ENCODE measurements at regions not wholly inside any gene's neighbourhood (a gene's known extent, or its start where the extent isn't known, plus 50 kb on each side); places are given as distances from the start of the nearest gene placed in this dataset.

DNA sequence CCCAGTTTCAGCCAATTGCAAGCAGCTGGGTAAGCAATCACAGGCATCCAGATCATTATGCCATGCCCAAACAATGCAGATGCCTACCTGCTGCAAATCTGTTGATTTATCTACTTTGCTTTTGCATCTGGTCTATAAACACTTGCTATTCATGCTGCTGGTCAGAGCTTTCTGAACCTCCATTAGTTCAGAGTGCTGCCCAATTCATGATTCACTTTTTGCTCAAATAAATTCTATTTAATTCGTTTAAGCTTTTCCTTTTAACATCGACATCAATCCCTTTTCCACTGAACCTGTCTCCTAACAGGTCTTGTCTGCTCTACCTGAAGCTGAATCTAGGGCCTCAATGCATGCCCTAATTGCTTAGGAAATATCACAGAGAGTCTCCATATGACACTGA is 99.4 kb upstream of the C1orf87 start:
- no peak overlapping the region for H3K4me3 ChIP-seq (ENCODE audit: low read depth in 1 of 2, low read length in 1 of 2)
- H3K9me3 ChIP-seq: no peaks in the 10 kb centered on the region
- no peaks in the 10 kb centered on the region for H3K27me3 ChIP-seq
- H3K4me1 ChIP-seq (ENCODE audit: control insufficient read depth in 1 of 2, insufficient read depth in 1 of 2, low read depth in 1 of 2, low read length in 1 of 2): no peaks in the 10 kb centered on the region
- no peaks in the 10 kb centered on the region for H3K36me3 ChIP-seq
- no peak overlapping the region for H3K27ac ChIP-seq
- TF ChIP-seq, protein P1, sequence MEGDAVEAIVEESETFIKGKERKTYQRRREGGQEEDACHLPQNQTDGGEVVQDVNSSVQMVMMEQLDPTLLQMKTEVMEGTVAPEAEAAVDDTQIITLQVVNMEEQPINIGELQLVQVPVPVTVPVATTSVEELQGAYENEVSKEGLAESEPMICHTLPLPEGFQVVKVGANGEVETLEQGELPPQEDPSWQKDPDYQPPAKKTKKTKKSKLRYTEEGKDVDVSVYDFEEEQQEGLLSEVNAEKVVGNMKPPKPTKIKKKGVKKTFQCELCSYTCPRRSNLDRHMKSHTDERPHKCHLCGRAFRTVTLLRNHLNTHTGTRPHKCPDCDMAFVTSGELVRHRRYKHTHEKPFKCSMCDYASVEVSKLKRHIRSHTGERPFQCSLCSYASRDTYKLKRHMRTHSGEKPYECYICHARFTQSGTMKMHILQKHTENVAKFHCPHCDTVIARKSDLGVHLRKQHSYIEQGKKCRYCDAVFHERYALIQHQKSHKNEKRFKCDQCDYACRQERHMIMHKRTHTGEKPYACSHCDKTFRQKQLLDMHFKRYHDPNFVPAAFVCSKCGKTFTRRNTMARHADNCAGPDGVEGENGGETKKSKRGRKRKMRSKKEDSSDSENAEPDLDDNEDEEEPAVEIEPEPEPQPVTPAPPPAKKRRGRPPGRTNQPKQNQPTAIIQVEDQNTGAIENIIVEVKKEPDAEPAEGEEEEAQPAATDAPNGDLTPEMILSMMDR (IDR thresholded peaks at IDR 0.05): no peak

DNA sequence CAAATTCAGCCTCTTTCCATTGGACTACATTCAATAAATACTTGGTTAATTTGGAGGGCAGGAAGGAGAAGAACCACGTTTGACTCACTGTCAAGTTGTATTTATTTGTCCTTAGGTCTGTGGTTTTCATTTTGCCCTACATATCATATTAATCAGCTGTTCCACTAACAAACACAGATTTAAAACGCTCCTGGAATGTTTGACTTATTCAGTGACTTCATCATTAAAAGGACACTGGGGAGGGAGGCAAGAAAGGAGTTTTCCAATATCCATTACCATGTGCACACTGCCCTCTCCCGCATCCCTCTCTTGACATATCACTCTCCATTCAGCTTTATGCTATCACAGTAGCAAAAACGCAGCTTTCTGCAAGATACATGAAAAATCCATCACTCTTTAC is 98.2 kb upstream of the C1orf87 start:
- TF ChIP-seq, protein P1 (IDR thresholded peaks at IDR 0.05): no peak

DNA sequence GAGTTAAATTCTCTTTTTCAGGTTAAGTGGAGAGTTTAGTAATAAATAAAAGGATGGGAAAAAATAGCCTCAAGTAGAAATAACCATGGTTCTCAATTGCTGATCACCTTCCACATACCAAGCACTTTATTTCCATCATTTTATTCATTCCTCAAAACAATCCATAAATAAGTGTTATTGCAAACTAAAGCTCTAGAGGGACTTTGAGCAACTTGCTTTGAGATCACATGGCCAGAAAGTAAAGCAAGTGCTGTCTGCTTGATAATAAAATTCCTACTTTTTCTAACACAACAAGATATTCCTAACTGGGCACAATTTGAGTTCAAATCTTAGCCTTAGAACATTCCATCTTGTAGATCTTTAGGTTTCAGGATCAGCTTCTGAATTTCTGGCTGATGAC is 97.1 kb upstream of the C1orf87 start:
- no peak overlapping the region for H3K27ac ChIP-seq
- no peaks in the 10 kb centered on the region for H3K4me1 ChIP-seq (ENCODE audit: control insufficient read depth in 1 of 2, insufficient read depth in 1 of 2, low read depth in 1 of 2, low read length in 1 of 2)
- no peak overlapping the region for H3K4me3 ChIP-seq (ENCODE audit: low read depth in 1 of 2, low read length in 1 of 2)
- H3K27me3 ChIP-seq: no peaks in the 10 kb centered on the region
- no peaks in the 10 kb centered on the region for H3K36me3 ChIP-seq
- H3K9me3 ChIP-seq: no peaks in the 10 kb centered on the region
- TF ChIP-seq, protein P1 (IDR thresholded peaks at IDR 0.05): no peak

More for the DNA sequence above, 98.2 kb upstream of the C1orf87 start:
- H3K9me3 ChIP-seq: no peaks in the 10 kb centered on the region
- no peak overlapping the region for H3K27ac ChIP-seq
- H3K4me3 ChIP-seq (ENCODE audit: low read depth in 1 of 2, low read length in 1 of 2): no peak overlapping the region
- H3K36me3 ChIP-seq: no peaks in the 10 kb centered on the region
- no peaks in the 10 kb centered on the region for H3K4me1 ChIP-seq (ENCODE audit: control insufficient read depth in 1 of 2, insufficient read depth in 1 of 2, low read depth in 1 of 2, low read length in 1 of 2)
- H3K27me3 ChIP-seq: no peaks in the 10 kb centered on the region

DNA sequence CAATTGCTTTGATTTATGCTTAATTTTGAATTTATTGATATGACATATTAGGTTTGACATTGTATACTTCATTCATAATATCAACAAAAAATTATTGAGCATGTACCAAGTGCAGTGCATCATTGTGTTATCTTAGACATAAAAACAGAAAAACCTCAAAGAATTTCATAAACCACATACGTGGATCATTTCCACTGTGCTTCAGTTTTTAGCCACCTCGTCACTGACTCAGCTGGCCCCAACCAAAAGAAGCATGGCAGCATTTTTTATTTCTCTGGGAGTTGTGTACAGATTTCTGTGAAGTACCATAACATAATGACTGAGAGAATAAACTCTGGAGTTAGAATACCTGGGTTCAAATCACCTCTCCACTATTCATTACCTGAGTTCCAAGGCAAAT is 95.6 kb upstream of the C1orf87 start:
- H3K4me3 ChIP-seq (ENCODE audit: low read depth in 1 of 2, low read length in 1 of 2): no peak overlapping the region
- H3K27ac ChIP-seq: no peak overlapping the region
- H3K36me3 ChIP-seq: no peaks in the 10 kb centered on the region
- no peaks in the 10 kb centered on the region for H3K27me3 ChIP-seq
- H3K4me1 ChIP-seq (ENCODE audit: control insufficient read depth in 1 of 2, insufficient read depth in 1 of 2, low read depth in 1 of 2, low read length in 1 of 2): no peaks in the 10 kb centered on the region
- H3K9me3 ChIP-seq: no peaks in the 10 kb centered on the region
- TF ChIP-seq, protein P1 (IDR thresholded peaks at IDR 0.05): no peak

DNA sequence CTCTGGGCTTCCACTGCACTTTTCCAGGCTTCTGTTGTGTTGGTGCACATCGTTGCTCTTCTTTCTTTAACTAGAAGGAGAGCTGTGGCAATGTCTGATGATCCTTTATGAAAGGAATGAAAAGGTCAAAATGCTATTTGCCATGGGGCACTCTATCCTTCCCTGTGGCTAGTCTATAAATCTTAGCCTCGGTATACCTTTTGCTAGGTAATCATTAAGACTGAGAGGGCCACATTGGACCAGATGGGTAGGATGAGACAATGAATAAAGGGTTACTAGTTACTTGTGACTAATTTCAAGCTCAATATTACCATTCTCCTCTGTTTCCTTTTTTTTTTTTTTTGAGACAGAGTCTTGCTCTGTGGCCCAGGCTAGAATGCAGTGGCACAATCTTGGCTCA is 89.4 kb upstream of the C1orf87 start:
- H3K27ac ChIP-seq: no peak overlapping the region
- no peak overlapping the region for H3K4me3 ChIP-seq (ENCODE audit: low read depth in 1 of 2, low read length in 1 of 2)
- no peaks in the 10 kb centered on the region for H3K36me3 ChIP-seq
- TF ChIP-seq, protein P1 (IDR thresholded peaks at IDR 0.05): no peak
- H3K9me3 ChIP-seq: no peaks in the 10 kb centered on the region
- no peaks in the 10 kb centered on the region for H3K4me1 ChIP-seq (ENCODE audit: control insufficient read depth in 1 of 2, insufficient read depth in 1 of 2, low read depth in 1 of 2, low read length in 1 of 2)
- no peaks in the 10 kb centered on the region for H3K27me3 ChIP-seq

DNA sequence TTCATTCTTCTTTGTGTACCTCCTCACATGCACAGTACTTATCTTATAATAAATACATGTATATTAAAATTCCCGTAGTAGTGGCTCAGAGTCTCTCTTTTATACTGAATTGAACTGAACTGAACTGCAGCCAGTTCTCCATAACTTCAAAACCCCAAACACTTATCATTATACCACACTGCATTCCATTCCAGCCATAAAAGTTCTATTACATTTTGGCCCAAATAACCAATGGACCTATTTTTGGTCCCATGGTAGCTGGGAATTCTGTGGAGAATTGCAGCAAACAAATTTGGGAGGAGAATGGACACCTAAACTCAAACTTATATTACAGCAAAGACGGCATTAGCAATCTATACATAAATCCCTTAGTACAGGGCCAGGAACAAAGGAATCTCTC is 86.6 kb upstream of the C1orf87 start:
- TF ChIP-seq, protein P1 (IDR thresholded peaks at IDR 0.05): no peak
- no peaks in the 10 kb centered on the region for H3K4me1 ChIP-seq (ENCODE audit: control insufficient read depth in 1 of 2, insufficient read depth in 1 of 2, low read depth in 1 of 2, low read length in 1 of 2)
- H3K27ac ChIP-seq: no peak overlapping the region
- H3K4me3 ChIP-seq (ENCODE audit: low read depth in 1 of 2, low read length in 1 of 2): no peak overlapping the region
- H3K36me3 ChIP-seq: no peaks in the 10 kb centered on the region
- H3K27me3 ChIP-seq: no peaks in the 10 kb centered on the region
- H3K9me3 ChIP-seq: no peaks in the 10 kb centered on the region
